RWPE1 (cell line): ENCODE measurements at regions not wholly inside any gene's neighbourhood (a gene's known extent, or its start where the extent isn't known, plus 50 kb on each side); places are given as distances from the start of the nearest gene placed in this dataset.

ENCODE experiments used
- CTCF ChIA-PET: fragments of 350-600 bp; sonication (Branson Sonifier 250); formaldehyde crosslinking; extraction: SDS; loops from one replicate; lab custom pipeline; 2021; lab: Yijun Ruan, JAX
- POLR2A ChIA-PET: fragments of 400-600 bp; formaldehyde crosslinking; extraction: SDS; loops from one replicate; lab custom pipeline; 2020; ENCODE audit warnings: antibody characterized with exemption; ENCODE audit not compliant: low non-redundant PET; lab: Yijun Ruan, JAX
- DNase-seq: peaks from one replicate; pipeline ENCODE4 v3.0.0; 2012; ENCODE audit warnings: low spot score
- H3K27ac ChIP-seq: fragments of 450-650 bp; 2 replicates; pipeline ENCODE4 v1.5.1; 2017
- CTCF ChIP-seq: fragments of 450-650 bp; conservative IDR thresholded peaks from 2 replicates; pipeline ENCODE4 v1.5.1; 2017; ENCODE audit warnings: low read depth, mild to moderate bottlenecking

DNA sequence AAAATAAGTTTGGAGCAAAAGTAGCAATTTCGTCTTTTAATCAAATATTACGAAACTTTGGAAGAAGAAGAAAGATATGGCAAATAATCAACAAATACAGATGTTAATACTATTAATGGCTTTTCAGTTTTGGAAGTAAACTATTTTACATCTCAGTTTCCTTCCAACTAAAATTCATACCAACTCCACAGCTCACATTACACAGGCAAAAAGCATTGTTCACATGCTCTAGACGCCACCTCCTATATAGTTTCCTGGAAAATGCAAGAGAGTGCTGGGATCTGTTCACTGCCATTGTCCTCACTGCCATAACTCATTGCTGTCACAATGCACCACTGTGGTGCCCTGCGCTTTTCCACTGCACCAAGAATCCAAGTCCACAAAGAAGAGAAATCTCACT lies 149.0 kb upstream of the FTMT start:
- no peak for TF ChIP-seq CTCF
- no peak overlapping the region for H3K27ac ChIP-seq
- CTCF ChIA-PET = interaction anchor here (0.7 kb wide), 1 partner anchor 1431 kb away, joined by 4 read pairs; no protein-coding TSS in a partner anchor
- POLR2A ChIA-PET = no interaction called here
- no peak for DNase-seq

- ChIA-PET CTCF (no interaction called here), POLR2A (no interaction called here)
- no peak overlapping the region for H3K27ac ChIP-seq
- no peak for DNase-seq
- no peak for TF ChIP-seq CTCF
Measured at GRCh38 chr5:121704291-121704690, 147.4 kb upstream of the FTMT start.

- ChIA-PET POLR2A (no interaction called here), CTCF (no interaction called here)
- DNase-seq = no peak
- no peak for TF ChIP-seq CTCF
- no peak overlapping the region for H3K27ac ChIP-seq
Measured at GRCh38 chr5:121706686-121707085, 145.0 kb upstream of the FTMT start.

- CTCF ChIA-PET = no interaction called here
- POLR2A ChIA-PET = no interaction called here
Measured at GRCh38 chr5:121707178-121707577, 144.5 kb upstream of the FTMT start.

DNA sequence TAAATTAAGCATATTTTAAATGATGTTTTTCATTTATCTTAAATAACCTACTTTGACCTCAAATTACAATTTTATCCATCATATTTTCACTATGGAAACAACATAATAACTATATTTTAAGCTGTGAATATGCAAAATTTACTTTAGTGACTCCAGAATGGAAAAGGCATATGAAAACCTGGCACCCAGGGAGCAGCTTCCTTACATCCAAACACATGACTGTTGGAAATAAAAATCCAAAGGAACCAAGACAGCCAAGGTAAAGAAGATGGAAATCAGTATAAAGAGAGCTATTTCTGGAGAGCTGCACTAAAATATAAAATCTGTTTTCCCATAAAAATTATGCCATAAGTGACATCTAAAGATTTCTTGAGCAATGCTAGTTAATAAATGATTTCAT lies 140.3 kb upstream of the FTMT start:
- no peak for TF ChIP-seq CTCF
- DNase-seq = no peak
- no peak overlapping the region for H3K27ac ChIP-seq
- ChIA-PET CTCF (no interaction called here), POLR2A (no interaction called here)

More at GRCh38 chr5:121707178-121707577, 144.5 kb upstream of the FTMT start:
- no peak for DNase-seq
- no peak for TF ChIP-seq CTCF
- H3K27ac ChIP-seq = no peak overlapping the region

GRCh38 chr5:121719255-121719654 lies 132.4 kb upstream of the FTMT start:
- ChIA-PET POLR2A (no interaction called here), CTCF (no interaction called here)
- DNase-seq = no peak
- TF ChIP-seq CTCF = no peak
- H3K27ac ChIP-seq = no peak overlapping the region

DNA sequence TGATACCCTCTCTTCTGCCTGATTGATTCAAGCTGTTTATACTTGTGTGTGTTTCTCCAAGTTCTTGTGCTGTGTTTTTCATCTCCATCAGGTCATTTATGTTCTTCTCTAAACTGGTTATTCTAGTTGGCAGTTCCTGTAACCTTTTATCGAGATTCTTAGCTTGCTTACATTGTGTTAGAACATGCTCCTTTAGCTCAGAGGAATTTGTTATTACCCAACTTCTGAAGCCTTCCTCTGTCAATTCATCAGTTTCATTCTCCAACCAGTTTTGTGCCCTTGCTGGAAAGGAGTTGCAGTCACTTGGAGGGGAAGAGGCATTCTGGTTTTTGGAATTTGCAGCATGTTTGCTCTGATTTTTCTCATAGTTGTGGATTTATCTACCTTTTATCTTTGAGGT lies 126.2 kb upstream of the FTMT start:
- H3K27ac ChIP-seq = no peak overlapping the region
- ChIA-PET CTCF (no interaction called here), POLR2A (no interaction called here)
- DNase-seq = no peak
- TF ChIP-seq CTCF = no peak
